ENCODE measurements at regions not wholly inside any gene's neighbourhood (a gene's known extent, or its start where the extent isn't known, plus 50 kb on each side); places are given as distances from the start of the nearest gene placed in this dataset.

GRCh38 chr5:116905885-116906284 lies 331.3 kb upstream of the SEMA6A start:
- Mint-ChIP-seq H3K4me1 (no peaks in the 10 kb centered on the region), H3K4me3 (no peak overlapping the region), H3K27me3 (ENCODE audit: low read depth in 2 of 2) (no peaks in the 10 kb centered on the region), H3K36me3 (no peaks in the 10 kb centered on the region), H3K27ac (no peak overlapping the region), H3K9me3 (peaks cover 5 to 15% of the 10 kb centered on the region in 2 donors)
- Histone ChIP-seq H3K27me3 (ENCODE audit: control insufficient read depth, insufficient read depth, low read length) (no peaks in the 10 kb centered on the region), H3K4me3 (ENCODE audit: low read length) (no peak overlapping the region), H3K9me3 (ENCODE audit: control insufficient read depth, insufficient read depth, low read length) (no peaks in the 10 kb centered on the region), H3K4me1 (ENCODE audit: control insufficient read depth, insufficient read depth, low read length) (no peaks in the 10 kb centered on the region), H3K36me3 (ENCODE audit: control insufficient read depth, insufficient read depth, low read length) (no peaks in the 10 kb centered on the region), H3K27ac (ENCODE audit: low read length) (no peak overlapping the region)
- TF ChIP-seq CTCF (IDR thresholded peaks at IDR 0.05): no peak
- DNase-seq (no peak), ATAC-seq (no peak)
- WGBS (ENCODE audit: insufficient coverage): 76% methylated on average over 2 of the region's 3 CpGs
- intact Hi-C loops (cut with micrococcal nuclease): no loop called here

GRCh38 chr5:116900793-116901192 lies 326.2 kb upstream of the SEMA6A start:
- no peak for DNase-seq
- Histone ChIP-seq H3K36me3 (ENCODE audit: control insufficient read depth, insufficient read depth, low read length) (no peaks in the 10 kb centered on the region), H3K4me3 (ENCODE audit: low read length) (no peak overlapping the region), H3K4me1 (ENCODE audit: control insufficient read depth, insufficient read depth, low read length) (no peaks in the 10 kb centered on the region), H3K27me3 (ENCODE audit: control insufficient read depth, insufficient read depth, low read length) (no peaks in the 10 kb centered on the region), H3K27ac (ENCODE audit: low read length) (no peak overlapping the region), H3K9me3 (ENCODE audit: control insufficient read depth, insufficient read depth, low read length) (no peaks in the 10 kb centered on the region)
- no peak for ATAC-seq
- no peaks in the 10 kb centered on the region for H3K36me3 Mint-ChIP-seq
- peaks cover 2 to 12% of the 10 kb centered on the region in 2 donors for H3K9me3 Mint-ChIP-seq
- no peaks in the 10 kb centered on the region for H3K27me3 Mint-ChIP-seq (ENCODE audit: low read depth in 2 of 2)
- no peak for TF ChIP-seq CTCF (IDR thresholded peaks at IDR 0.05)
- H3K27ac Mint-ChIP-seq: no peak overlapping the region
- H3K4me3 Mint-ChIP-seq: no peak overlapping the region
- intact Hi-C loops (cut with micrococcal nuclease): no loop called here
- H3K4me1 Mint-ChIP-seq: no peaks in the 10 kb centered on the region
- WGBS (ENCODE audit: insufficient coverage): 100% methylated on average over 1 of the region's 1 CpG

GRCh38 chr5:116898917-116899316 lies 324.3 kb upstream of the SEMA6A start:
- H3K9me3 ChIP-seq (ENCODE audit: control insufficient read depth, insufficient read depth, low read length): no peaks in the 10 kb centered on the region
- H3K4me1 ChIP-seq (ENCODE audit: control insufficient read depth, insufficient read depth, low read length): no peaks in the 10 kb centered on the region
- ATAC-seq: no peak
- 71% methylated on average over 1 of the region's 2 CpGs for WGBS (ENCODE audit: insufficient coverage)
- H3K36me3 ChIP-seq (ENCODE audit: control insufficient read depth, insufficient read depth, low read length): no peaks in the 10 kb centered on the region
- DNase-seq: no peak
- H3K9me3 Mint-ChIP-seq: peaks cover 2 to 10% of the 10 kb centered on the region in 2 donors
- H3K4me1 Mint-ChIP-seq: no peaks in the 10 kb centered on the region
- no peak for TF ChIP-seq CTCF (IDR thresholded peaks at IDR 0.05)
- H3K27ac ChIP-seq (ENCODE audit: low read length): no peak overlapping the region
- no peaks in the 10 kb centered on the region for H3K27me3 ChIP-seq (ENCODE audit: control insufficient read depth, insufficient read depth, low read length)
- H3K4me3 ChIP-seq (ENCODE audit: low read length): no peak overlapping the region
- no peak overlapping the region for H3K4me3 Mint-ChIP-seq
- no peak overlapping the region for H3K27ac Mint-ChIP-seq
- intact Hi-C loops (cut with micrococcal nuclease): no loop called here
- H3K36me3 Mint-ChIP-seq: no peaks in the 10 kb centered on the region
- no peaks in the 10 kb centered on the region for H3K27me3 Mint-ChIP-seq (ENCODE audit: low read depth in 2 of 2)

- Mint-ChIP-seq H3K36me3 (no peaks in the 10 kb centered on the region), H3K4me1 (no peaks in the 10 kb centered on the region), H3K9me3 (peaks cover 2 to 10% of the 10 kb centered on the region in 2 donors), H3K27me3 (ENCODE audit: low read depth in 2 of 2) (no peaks in the 10 kb centered on the region), H3K27ac (no peak overlapping the region), H3K4me3 (no peak overlapping the region)
- Histone ChIP-seq H3K4me1 (ENCODE audit: control insufficient read depth, insufficient read depth, low read length) (no peaks in the 10 kb centered on the region), H3K9me3 (ENCODE audit: control insufficient read depth, insufficient read depth, low read length) (no peaks in the 10 kb centered on the region), H3K27me3 (ENCODE audit: control insufficient read depth, insufficient read depth, low read length) (no peaks in the 10 kb centered on the region), H3K27ac (ENCODE audit: low read length) (no peak overlapping the region), H3K4me3 (ENCODE audit: low read length) (no peak overlapping the region), H3K36me3 (ENCODE audit: control insufficient read depth, insufficient read depth, low read length) (no peaks in the 10 kb centered on the region)
- WGBS (ENCODE audit: insufficient coverage): 85% methylated on average over 2 of the region's 3 CpGs
- intact Hi-C loops (cut with micrococcal nuclease): no loop called here
- no peak for TF ChIP-seq CTCF (IDR thresholded peaks at IDR 0.05)
- DNase-seq (no peak), ATAC-seq (no peak)
These were observed 322.7 kb upstream of the SEMA6A start for GRCh38 chr5:116897291-116897690.
